ENCODE measurements at regions not wholly inside any gene's neighbourhood (a gene's known extent, or its start where the extent isn't known, plus 50 kb on each side); places are given as distances from the start of the nearest gene placed in this dataset.
"Not testable (repeated sequence)": the region's sequence is repeated elsewhere in the genome, so short reads cannot be mapped to it uniquely, and the experiment has no call there.

- not testable (repeated sequence) for TF ChIP-seq POLR2A (IDR thresholded peaks at IDR 0.05)
- TF ChIP-seq, protein P1, sequence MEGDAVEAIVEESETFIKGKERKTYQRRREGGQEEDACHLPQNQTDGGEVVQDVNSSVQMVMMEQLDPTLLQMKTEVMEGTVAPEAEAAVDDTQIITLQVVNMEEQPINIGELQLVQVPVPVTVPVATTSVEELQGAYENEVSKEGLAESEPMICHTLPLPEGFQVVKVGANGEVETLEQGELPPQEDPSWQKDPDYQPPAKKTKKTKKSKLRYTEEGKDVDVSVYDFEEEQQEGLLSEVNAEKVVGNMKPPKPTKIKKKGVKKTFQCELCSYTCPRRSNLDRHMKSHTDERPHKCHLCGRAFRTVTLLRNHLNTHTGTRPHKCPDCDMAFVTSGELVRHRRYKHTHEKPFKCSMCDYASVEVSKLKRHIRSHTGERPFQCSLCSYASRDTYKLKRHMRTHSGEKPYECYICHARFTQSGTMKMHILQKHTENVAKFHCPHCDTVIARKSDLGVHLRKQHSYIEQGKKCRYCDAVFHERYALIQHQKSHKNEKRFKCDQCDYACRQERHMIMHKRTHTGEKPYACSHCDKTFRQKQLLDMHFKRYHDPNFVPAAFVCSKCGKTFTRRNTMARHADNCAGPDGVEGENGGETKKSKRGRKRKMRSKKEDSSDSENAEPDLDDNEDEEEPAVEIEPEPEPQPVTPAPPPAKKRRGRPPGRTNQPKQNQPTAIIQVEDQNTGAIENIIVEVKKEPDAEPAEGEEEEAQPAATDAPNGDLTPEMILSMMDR (IDR thresholded peaks at IDR 0.05) = not testable (repeated sequence)
Observed at GRCh38 chr5:100398815-100399214, 136.4 kb upstream of the FAM174A start.

Measured in esophagus squamous epithelium (tissue), 4 donors.